Neural crest cell (in vitro differentiated cells): ENCODE measurements at regions not wholly inside any gene's neighbourhood (a gene's known extent, or its start where the extent isn't known, plus 50 kb on each side); places are given as distances from the start of the nearest gene placed in this dataset.

ENCODE experiments used
- DNase-seq: peaks from one replicate; pipeline ENCODE4 v3.0.0; 2021; ENCODE audit warnings: low read depth, mixed read lengths, low spot score
- H3K27ac Mint-ChIP-seq: one replicate; pipeline ENCODE4 v1.8.0; 2021; ENCODE audit warnings: mild to moderate bottlenecking, mixed read lengths; ENCODE audit not compliant: unreplicated experiment
- H3K27me3 Mint-ChIP-seq: 2 replicates; pipeline ENCODE4 v1.8.0; 2021; ENCODE audit warnings: low read depth, mild to moderate bottlenecking, mixed read lengths
- H3K36me3 Mint-ChIP-seq: 2 replicates; pipeline ENCODE4 v1.8.0; 2021; ENCODE audit warnings: low read depth, mild to moderate bottlenecking, mixed read lengths
- H3K4me1 Mint-ChIP-seq: 2 replicates; pipeline ENCODE4 v1.8.0; 2021; ENCODE audit warnings: mixed read lengths
- H3K4me3 Mint-ChIP-seq: one replicate; pipeline ENCODE4 v1.8.0; 2021; ENCODE audit warnings: mild to moderate bottlenecking, mixed read lengths
- H3K9me3 Mint-ChIP-seq: 2 replicates; pipeline ENCODE4 v1.8.0; 2021; ENCODE audit warnings: mixed read lengths
- CTCF ChIP-seq: fragments of 200-600 bp; sonication (generic); conservative IDR thresholded peaks from 2 replicates; pipeline ENCODE4 v1.5.0; 2021; ENCODE audit warnings: antibody characterized with exemption, mild to moderate bottlenecking

- Mint-ChIP-seq H3K27ac (no peak overlapping the region), H3K9me3 (peaks cover 8% of the 10 kb centered on the region), H3K4me3 (no peak overlapping the region), H3K4me1 (peaks cover 4% of the 10 kb centered on the region), H3K36me3 (peaks cover 3% of the 10 kb centered on the region), H3K27me3 (no peaks in the 10 kb centered on the region)
- DNase-seq = no peak
- no peak for TF ChIP-seq CTCF
These were observed 127.1 kb downstream of the DIPK2A start for GRCh38 chr3:144098691-144099090.

- Mint-ChIP-seq H3K4me1 (peaks cover 9% of the 10 kb centered on the region), H3K36me3 (peaks cover 3% of the 10 kb centered on the region), H3K9me3 (peaks cover 9% of the 10 kb centered on the region), H3K27me3 (no peaks in the 10 kb centered on the region), H3K27ac (no peak overlapping the region), H3K4me3 (no peak overlapping the region)
- DNase-seq = no peak
- no peak for TF ChIP-seq CTCF
These were observed 130.8 kb downstream of the DIPK2A start for GRCh38 chr3:144102421-144102820.

- no peak for DNase-seq
- no peak overlapping the region for H3K27ac Mint-ChIP-seq
- H3K27me3 Mint-ChIP-seq = no peaks in the 10 kb centered on the region
- H3K4me3 Mint-ChIP-seq = no peak overlapping the region
- H3K9me3 Mint-ChIP-seq = peaks cover 7% of the 10 kb centered on the region
- H3K36me3 Mint-ChIP-seq = no peaks in the 10 kb centered on the region
- TF ChIP-seq CTCF = no peak
- H3K4me1 Mint-ChIP-seq = peaks cover 14% of the 10 kb centered on the region
These were observed 132.6 kb downstream of the DIPK2A start for GRCh38 chr3:144104186-144104585.

GRCh38 chr3:144104679-144105078, 133.1 kb downstream of the DIPK2A start:
- no peak overlapping the region for H3K4me3 Mint-ChIP-seq
- TF ChIP-seq CTCF = no peak
- H3K27ac Mint-ChIP-seq = no peak overlapping the region

GRCh38 chr3:144105542-144105941, 133.9 kb downstream of the DIPK2A start:
- Mint-ChIP-seq H3K9me3 (peaks cover 5% of the 10 kb centered on the region), H3K36me3 (no peaks in the 10 kb centered on the region), H3K4me3 (no peak overlapping the region), H3K4me1 (peaks cover 14% of the 10 kb centered on the region), H3K27ac (no peak overlapping the region), H3K27me3 (no peaks in the 10 kb centered on the region)
- no peak for DNase-seq
- no peak for TF ChIP-seq CTCF

More at GRCh38 chr3:144104679-144105078, 133.1 kb downstream of the DIPK2A start:
- H3K36me3 Mint-ChIP-seq = no peaks in the 10 kb centered on the region
- H3K9me3 Mint-ChIP-seq = peaks cover 7% of the 10 kb centered on the region
- DNase-seq = no peak
- H3K27me3 Mint-ChIP-seq = no peaks in the 10 kb centered on the region
- H3K4me1 Mint-ChIP-seq = peaks cover 14% of the 10 kb centered on the region

- Mint-ChIP-seq H3K4me1 (peaks cover 14% of the 10 kb centered on the region), H3K9me3 (peaks cover 4% of the 10 kb centered on the region), H3K4me3 (no peak overlapping the region)
These were observed 135.3 kb downstream of the DIPK2A start for GRCh38 chr3:144106970-144107369.

More at GRCh38 chr3:144106970-144107369, 135.3 kb downstream of the DIPK2A start:
- no peaks in the 10 kb centered on the region for H3K36me3 Mint-ChIP-seq
- H3K27me3 Mint-ChIP-seq = no peaks in the 10 kb centered on the region
- H3K27ac Mint-ChIP-seq = no peak overlapping the region
- no peak for DNase-seq
- TF ChIP-seq CTCF = no peak
